Calu3 (cell line): ENCODE measurements at regions not wholly inside any gene's neighbourhood (a gene's known extent, or its start where the extent isn't known, plus 50 kb on each side); places are given as distances from the start of the nearest gene placed in this dataset.

Experiments used
- BruUV-seq: library from RNA; stranded (reverse); fragments of 400-500 nt; replicated peaks from 2 replicates; lab custom pipeline; 2021; lab: Mats Ljungman, UMichigan
- CTCF ChIA-PET: fragments of 300-600 bp; sonication (Branson Sonifier 250); formaldehyde crosslinking; loops from one replicate; lab custom pipeline; 2022; ENCODE audit warnings: antibody characterized with exemption; lab: Charles Lee
- DNase-seq: peaks from one replicate; pipeline ENCODE4 v3.0.0; 2022
- H3K27ac Mint-ChIP-seq: one replicate; pipeline ENCODE4 v1.8.0; 2022; ENCODE audit warnings: mixed read lengths; ENCODE audit not compliant: unreplicated experiment
- H3K27me3 Mint-ChIP-seq: one replicate; pipeline ENCODE4 v1.8.0; 2022; ENCODE audit warnings: mixed read lengths; ENCODE audit not compliant: unreplicated experiment
- H3K36me3 Mint-ChIP-seq: one replicate; pipeline ENCODE4 v1.8.0; 2022; ENCODE audit warnings: mild to moderate bottlenecking, moderate library complexity, mixed read lengths; ENCODE audit not compliant: insufficient read depth, unreplicated experiment
- H3K4me1 Mint-ChIP-seq: one replicate; pipeline ENCODE4 v1.8.0; 2022; ENCODE audit warnings: mild to moderate bottlenecking, low read depth, mixed read lengths; ENCODE audit not compliant: unreplicated experiment
- H3K4me3 Mint-ChIP-seq: one replicate; pipeline ENCODE4 v1.8.0; 2022; ENCODE audit warnings: mild to moderate bottlenecking, low read depth, moderate library complexity, mixed read lengths; ENCODE audit not compliant: unreplicated experiment
- H3K9me3 Mint-ChIP-seq: one replicate; pipeline ENCODE4 v1.8.0; 2022; ENCODE audit warnings: low read depth, mixed read lengths; ENCODE audit not compliant: unreplicated experiment
- intact Hi-C: fragments of 100-400 bp; cut with micrococcal nuclease; formaldehyde crosslinking; loops from one replicate; pipeline ENCODE4 v1.10.0; 2022; ENCODE audit not compliant: unreplicated experiment
- TF ChIP-seq, protein P1 (sequence below): fragments of 200-600 bp; IDR thresholded peaks from one replicate; pipeline ENCODE4 v1.8.0; 2022; ENCODE audit warnings: antibody characterized with exemption; ENCODE audit not compliant: unreplicated experiment

DNA sequence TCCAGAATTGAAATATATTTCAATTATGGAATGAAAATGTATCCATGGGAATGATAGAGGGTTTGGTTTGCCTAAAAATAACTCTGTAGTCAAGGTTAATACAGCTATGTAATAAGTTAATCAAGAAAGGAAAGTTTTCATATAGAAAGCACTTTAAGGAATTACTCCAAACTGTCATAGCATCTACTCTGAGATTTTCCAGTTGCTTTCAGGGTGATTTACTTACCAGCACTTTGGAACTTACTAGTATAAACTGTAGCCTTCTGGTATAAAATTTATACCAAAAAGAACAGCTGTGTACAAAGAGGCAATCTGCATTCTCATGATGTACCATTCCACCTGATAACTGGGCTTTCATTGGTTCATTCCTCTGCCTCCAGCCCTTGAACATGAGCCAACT is 87.1 kb downstream of the ARF6 start:
- no TSS peak for BruUV-seq
- Mint-ChIP-seq H3K4me3 (no peak overlapping the region), H3K36me3 (peaks cover 17% of the 10 kb centered on the region), H3K4me1 (peaks cover 52% of the 10 kb centered on the region), H3K27ac (no peak overlapping the region), H3K27me3 (no peaks in the 10 kb centered on the region), H3K9me3 (peaks cover 5% of the 10 kb centered on the region)
- CTCF ChIA-PET: no interaction called here
- no peak for DNase-seq
- intact Hi-C loops: no loop called here
- TF ChIP-seq, protein P1, sequence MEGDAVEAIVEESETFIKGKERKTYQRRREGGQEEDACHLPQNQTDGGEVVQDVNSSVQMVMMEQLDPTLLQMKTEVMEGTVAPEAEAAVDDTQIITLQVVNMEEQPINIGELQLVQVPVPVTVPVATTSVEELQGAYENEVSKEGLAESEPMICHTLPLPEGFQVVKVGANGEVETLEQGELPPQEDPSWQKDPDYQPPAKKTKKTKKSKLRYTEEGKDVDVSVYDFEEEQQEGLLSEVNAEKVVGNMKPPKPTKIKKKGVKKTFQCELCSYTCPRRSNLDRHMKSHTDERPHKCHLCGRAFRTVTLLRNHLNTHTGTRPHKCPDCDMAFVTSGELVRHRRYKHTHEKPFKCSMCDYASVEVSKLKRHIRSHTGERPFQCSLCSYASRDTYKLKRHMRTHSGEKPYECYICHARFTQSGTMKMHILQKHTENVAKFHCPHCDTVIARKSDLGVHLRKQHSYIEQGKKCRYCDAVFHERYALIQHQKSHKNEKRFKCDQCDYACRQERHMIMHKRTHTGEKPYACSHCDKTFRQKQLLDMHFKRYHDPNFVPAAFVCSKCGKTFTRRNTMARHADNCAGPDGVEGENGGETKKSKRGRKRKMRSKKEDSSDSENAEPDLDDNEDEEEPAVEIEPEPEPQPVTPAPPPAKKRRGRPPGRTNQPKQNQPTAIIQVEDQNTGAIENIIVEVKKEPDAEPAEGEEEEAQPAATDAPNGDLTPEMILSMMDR: no peak

DNA sequence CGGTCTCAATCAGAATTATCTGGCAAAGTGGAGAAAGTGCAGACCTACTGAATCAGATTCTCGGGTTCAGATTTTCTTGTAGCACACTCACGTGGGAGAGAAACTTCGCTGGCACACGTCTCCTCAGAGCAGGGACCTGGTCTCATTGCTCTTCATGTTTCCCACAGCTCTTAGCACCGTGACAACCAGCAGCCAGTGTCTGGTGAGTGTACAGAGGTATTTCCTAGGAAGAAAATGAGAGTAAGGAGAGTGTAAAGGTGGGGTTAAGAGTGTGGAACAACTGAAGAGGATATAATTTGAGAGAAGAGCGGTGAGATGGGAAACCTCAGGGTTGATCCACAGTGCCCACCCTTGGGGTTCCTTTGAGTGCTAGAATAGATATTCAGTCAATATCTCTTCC is 89.2 kb downstream of the ARF6 start:
- Mint-ChIP-seq H3K27me3 (no peaks in the 10 kb centered on the region), H3K4me1 (peaks cover 38% of the 10 kb centered on the region), H3K4me3 (no peak overlapping the region), H3K36me3 (no peaks in the 10 kb centered on the region), H3K9me3 (peaks cover 5% of the 10 kb centered on the region), H3K27ac (no peak overlapping the region)
- BruUV-seq: no TSS peak
- TF ChIP-seq, protein P1: no peak
- intact Hi-C loops: no loop called here
- CTCF ChIA-PET: no interaction called here
- DNase-seq: no peak

DNA sequence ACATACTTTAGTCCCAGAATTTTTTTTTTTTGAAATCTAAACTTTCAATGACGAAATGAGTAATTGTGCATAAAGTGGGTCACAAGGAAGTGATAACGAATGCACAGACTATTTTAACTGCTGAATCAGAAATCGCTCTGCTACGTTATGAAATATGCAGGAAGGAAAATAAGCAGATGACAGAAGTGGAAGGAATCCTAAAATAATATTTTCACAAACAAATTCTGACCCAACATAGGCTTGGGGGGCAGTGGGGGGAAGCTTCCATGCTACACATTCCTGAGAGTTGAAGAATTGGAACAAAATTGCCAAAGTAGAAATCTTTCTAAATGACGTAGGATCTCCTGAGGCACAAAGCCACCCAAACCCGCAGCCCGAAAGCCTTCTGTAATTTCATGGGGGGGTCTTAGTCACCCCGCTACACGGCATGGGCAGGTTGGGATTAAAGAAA is 89.6 kb downstream of the ARF6 start:
- intact Hi-C loops: no loop called here
- CTCF ChIA-PET: no interaction called here
- Mint-ChIP-seq H3K4me1 (peaks cover 38% of the 10 kb centered on the region), H3K9me3 (peaks cover 5% of the 10 kb centered on the region), H3K36me3 (no peaks in the 10 kb centered on the region), H3K4me3 (no peak overlapping the region), H3K27ac (no peak overlapping the region), H3K27me3 (no peaks in the 10 kb centered on the region)
- BruUV-seq: no TSS peak
- TF ChIP-seq, protein P1: no peak
- DNase-seq: no peak

DNA sequence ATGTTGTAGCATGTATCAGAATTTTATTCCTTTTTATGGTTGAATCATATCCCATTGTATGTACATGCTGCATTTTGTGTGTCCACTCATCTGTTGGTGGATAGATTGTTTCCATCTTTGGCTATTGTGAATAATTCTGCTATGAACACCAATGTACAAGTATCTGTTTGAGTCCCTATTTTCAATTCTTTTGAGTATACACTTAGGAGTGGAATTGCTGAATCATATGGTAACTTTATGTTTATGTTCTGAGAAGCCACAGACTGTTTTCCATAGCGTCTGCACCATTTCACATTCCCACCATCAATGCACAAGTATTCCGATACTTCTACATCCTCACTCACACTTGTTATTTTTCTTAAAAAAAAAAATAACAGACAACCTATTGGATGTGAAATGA is 91.5 kb downstream of the ARF6 start:
- BruUV-seq: no TSS peak
- Mint-ChIP-seq H3K4me3 (no peak overlapping the region), H3K9me3 (peaks cover 5% of the 10 kb centered on the region), H3K4me1 (peaks cover 46% of the 10 kb centered on the region), H3K27ac (no peak overlapping the region), H3K27me3 (no peaks in the 10 kb centered on the region), H3K36me3 (no peaks in the 10 kb centered on the region)
- intact Hi-C loops: no loop called here
- no peak for DNase-seq
- CTCF ChIA-PET: no interaction called here
- TF ChIP-seq, protein P1: no peak
